ENCODE measurements at regions not wholly inside any gene's neighbourhood (a gene's known extent, or its start where the extent isn't known, plus 50 kb on each side); places are given as distances from the start of the nearest gene placed in this dataset.

GRCh38 chr7:116101704-116102103 is 71.1 kb upstream of the TFEC start:
- Histone ChIP-seq H3K27ac (ENCODE audit: control insufficient read depth, insufficient read depth, low read length) (no peak overlapping the region), H3K4me2 (ENCODE audit: control insufficient read depth, extremely low read depth, insufficient read depth, low read depth, low read length) (no peak overlapping the region), H3K79me2 (ENCODE audit: control insufficient read depth, insufficient read depth, low read length) (no peaks in the 10 kb centered on the region), H3K4me1 (ENCODE audit: control insufficient read depth, extremely low read depth, insufficient read depth, low read length) (peaks cover 12% of the 10 kb centered on the region), H3K9me1 (ENCODE audit: control insufficient read depth, extremely low read depth, insufficient read depth, low read length) (no peaks in the 10 kb centered on the region), H3K36me3 (ENCODE audit: control insufficient read depth in 2 of 2, extremely low read depth in 1 of 2, insufficient read depth in 2 of 2, low read length in 2 of 2) (no peaks in the 10 kb centered on the region), H3K9me3 (ENCODE audit: control insufficient read depth, low read depth, low read length) (no peaks in the 10 kb centered on the region), H3K9ac (ENCODE audit: control insufficient read depth, extremely low read depth, insufficient read depth, low read length) (no peak overlapping the region), H4K20me1 (ENCODE audit: control insufficient read depth, extremely low read depth, insufficient read depth, low read length) (no peaks in the 10 kb centered on the region), H2AFZ (ENCODE audit: control insufficient read depth, low read length) (no peak overlapping the region), H3K27me3 (ENCODE audit: control insufficient read depth, extremely low read depth, insufficient read depth, low read length) (no peaks in the 10 kb centered on the region), H3K4me3 (ENCODE audit: control insufficient read depth in 2 of 3, extremely low read depth in 1 of 3, insufficient read depth in 2 of 3, low read depth in 1 of 3, low read length in 3 of 3) (no peak overlapping the region)
- DNase-seq (ENCODE audit: low read depth, low spot score) (no peak), FAIRE-seq (no peak)
- dilution Hi-C loops (cut with MboI; ENCODE audit: extremely low pct_ligation_motif_present, low sequenced_read_pairs), result no loop called here
- no peak for TF ChIP-seq EZH2 (IDR thresholded peaks at IDR 0.05; ENCODE audit: low read length)
- no peak for TF ChIP-seq CTCF (optimal IDR thresholded peaks at IDR 0.05 in 1 of 3, IDR thresholded peaks at IDR 0.05 in 1 of 3, conservative IDR thresholded peaks at IDR 0.05 in 1 of 3; ENCODE audit: extremely low read depth in 1 of 3, insufficient read depth in 2 of 3, low read length in 3 of 3)

- dilution Hi-C loops (cut with MboI; ENCODE audit: extremely low pct_ligation_motif_present, low sequenced_read_pairs), result no loop called here
- H3K9ac ChIP-seq (ENCODE audit: control insufficient read depth, extremely low read depth, insufficient read depth, low read length), result no peak overlapping the region
- H2AFZ ChIP-seq (ENCODE audit: control insufficient read depth, low read length), result peak overlapping the region; percentile 46
- no peaks in the 10 kb centered on the region for H4K20me1 ChIP-seq (ENCODE audit: control insufficient read depth, extremely low read depth, insufficient read depth, low read length)
- H3K9me1 ChIP-seq (ENCODE audit: control insufficient read depth, extremely low read depth, insufficient read depth, low read length), result no peaks in the 10 kb centered on the region
- peak overlapping the region; percentile 39 for H3K4me2 ChIP-seq (ENCODE audit: control insufficient read depth, extremely low read depth, insufficient read depth, low read depth, low read length)
- TF ChIP-seq CTCF (optimal IDR thresholded peaks at IDR 0.05 in 1 of 3, IDR thresholded peaks at IDR 0.05 in 1 of 3, conservative IDR thresholded peaks at IDR 0.05 in 1 of 3; ENCODE audit: extremely low read depth in 1 of 3, insufficient read depth in 2 of 3, low read length in 3 of 3) (no peak), EZH2 (IDR thresholded peaks at IDR 0.05; ENCODE audit: low read length) (no peak)
- peak; percentile 61 for FAIRE-seq
- H3K79me2 ChIP-seq (ENCODE audit: control insufficient read depth, insufficient read depth, low read length), result no peaks in the 10 kb centered on the region
- DNase-seq (ENCODE audit: low read depth, low spot score), result no peak
- H3K4me1 ChIP-seq (ENCODE audit: control insufficient read depth, extremely low read depth, insufficient read depth, low read length), result peaks cover 18% of the 10 kb centered on the region
- H3K27me3 ChIP-seq (ENCODE audit: control insufficient read depth, extremely low read depth, insufficient read depth, low read length), result no peaks in the 10 kb centered on the region
- no peaks in the 10 kb centered on the region for H3K36me3 ChIP-seq (ENCODE audit: control insufficient read depth in 2 of 2, extremely low read depth in 1 of 2, insufficient read depth in 2 of 2, low read length in 2 of 2)
- H3K27ac ChIP-seq (ENCODE audit: control insufficient read depth, insufficient read depth, low read length), result no peak overlapping the region
- H3K9me3 ChIP-seq (ENCODE audit: control insufficient read depth, low read depth, low read length), result no peaks in the 10 kb centered on the region
- no peak overlapping the region for H3K4me3 ChIP-seq (ENCODE audit: control insufficient read depth in 2 of 3, extremely low read depth in 1 of 3, insufficient read depth in 2 of 3, low read depth in 1 of 3, low read length in 3 of 3)
These were observed 80.9 kb upstream of the TFEC start for GRCh38 chr7:116111475-116111874.

Data from keratinocyte (primary cell).